SK-N-SH treated with all-trans-retinoic acid at 6 μM for 48 hours (cell line): ENCODE measurements at regions not wholly inside any gene's neighbourhood (a gene's known extent, or its start where the extent isn't known, plus 50 kb on each side); places are given as distances from the start of the nearest gene placed in this dataset.

Source experiments
- ATAC-seq: fragments of 200-7000 bp; cut with Tn5 transposase; 3 replicates; pipeline ENCODE4 v1.9.1; 2020; ENCODE audit warnings: mild to moderate bottlenecking, moderate library complexity
- ARNTL ChIP-seq: fragments of 450-650 bp; formaldehyde crosslinking; IDR thresholded peaks from 2 replicates; pipeline ENCODE4 v1.5.0; 2020; ENCODE audit warnings: low read depth, mild to moderate bottlenecking, moderate library complexity, borderline replicate concordance
- BACH2 ChIP-seq: fragments of 250-450 bp; sonication (Bioruptor Pico); IDR thresholded peaks from 2 replicates; pipeline ENCODE4 v1.9.0; 2021; ENCODE audit warnings: mild to moderate bottlenecking, borderline replicate concordance
- CSDC2 ChIP-seq: fragments of 250-450 bp; sonication (Bioruptor Pico); IDR thresholded peaks from 2 replicates; pipeline ENCODE4 v1.5.0; 2020; ENCODE audit warnings: mild to moderate bottlenecking, moderate library complexity
- CSRNP3 ChIP-seq: fragments of 250-450 bp; sonication (Bioruptor Pico); IDR thresholded peaks from 2 replicates; pipeline ENCODE4 v1.5.1; 2021; ENCODE audit warnings: mild to moderate bottlenecking, moderate library complexity
- ESRRG ChIP-seq: fragments of 250-450 bp; sonication (Bioruptor Pico); IDR thresholded peaks from 2 replicates; pipeline ENCODE4 v1.6.1; 2021; ENCODE audit warnings: mild to moderate bottlenecking
- GLIS3 ChIP-seq: fragments of 250-450 bp; sonication (Bioruptor Pico); IDR thresholded peaks from 2 replicates; pipeline ENCODE4 v1.5.0; 2020; ENCODE audit warnings: mild to moderate bottlenecking, moderate library complexity
- ISL1 ChIP-seq: fragments of 250-450 bp; sonication (Bioruptor Pico); IDR thresholded peaks from 2 replicates; pipeline ENCODE4 v2.1.2; 2022; ENCODE audit warnings: mild to moderate bottlenecking, moderate library complexity
- OSR1 ChIP-seq: fragments of 250-450 bp; sonication (Bioruptor Pico); IDR thresholded peaks from 2 replicates; pipeline ENCODE4 v1.8.0; 2022; ENCODE audit warnings: moderate library complexity, mild to moderate bottlenecking, inconsistent platforms
- PPARA ChIP-seq: fragments of 250-450 bp; sonication (Bioruptor Pico); IDR thresholded peaks from 2 replicates; pipeline ENCODE4 v1.5.0; 2020; ENCODE audit warnings: mild to moderate bottlenecking, borderline replicate concordance
- SNAI2 ChIP-seq: fragments of 250-450 bp; sonication (Bioruptor Pico); IDR thresholded peaks from 2 replicates; pipeline ENCODE4 v1.5.0; 2020; ENCODE audit warnings: mild to moderate bottlenecking, moderate library complexity
- TCF4 ChIP-seq: fragments of 250-450 bp; sonication (Bioruptor Pico); IDR thresholded peaks from 2 replicates; pipeline ENCODE4 v1.8.0; 2021; ENCODE audit warnings: mild to moderate bottlenecking, moderate library complexity, borderline replicate concordance
- TOX ChIP-seq: fragments of 250-450 bp; sonication (Bioruptor Pico); IDR thresholded peaks from 2 replicates; pipeline ENCODE4 v1.8.0; 2021; ENCODE audit warnings: mild to moderate bottlenecking, moderate library complexity, borderline replicate concordance
- TSHZ2 ChIP-seq: fragments of 250-450 bp; sonication (Bioruptor Pico); IDR thresholded peaks from 2 replicates; pipeline ENCODE4 v1.5.0; 2020; ENCODE audit warnings: mild to moderate bottlenecking, moderate library complexity
- ZFP30 ChIP-seq: fragments of 450-650 bp; formaldehyde crosslinking; IDR thresholded peaks from 2 replicates; pipeline ENCODE4 v1.5.0; 2022; ENCODE audit warnings: mild to moderate bottlenecking, moderate library complexity
- ZNF70 ChIP-seq: fragments of 450-650 bp; formaldehyde crosslinking; IDR thresholded peaks from 2 replicates; pipeline ENCODE4 v1.5.0; 2020; ENCODE audit warnings: mild to moderate bottlenecking, moderate library complexity
- TF ChIP-seq, protein P1 (sequence below): fragments of 250-450 bp; sonication (Bioruptor Pico); IDR thresholded peaks from 2 replicates; pipeline ENCODE4 v1.8.0; 2021; ENCODE audit warnings: low read depth, mild to moderate bottlenecking, moderate library complexity, borderline replicate concordance
- TF ChIP-seq, protein P2 (sequence below): fragments of 250-450 bp; sonication (Bioruptor Pico); IDR thresholded peaks from 2 replicates; pipeline ENCODE4 v1.8.0; 2020; ENCODE audit warnings: mild to moderate bottlenecking, moderate library complexity, borderline replicate concordance

- ATAC-seq = no peak
- TF ChIP-seq TSHZ2 (CRISPR knock-in tag) (no peak), OSR1 (no peak), ISL1 (CRISPR knock-in tag) (no peak), BACH2 (no peak), TCF4 (CRISPR knock-in tag) (no peak), SNAI2 (CRISPR knock-in tag) (no peak), ESRRG (CRISPR knock-in tag) (no peak), ZNF70 (no peak), ZFP30 (CRISPR knock-in tag) (no peak), CSDC2 (CRISPR knock-in tag) (no peak), GLIS3 (CRISPR knock-in tag) (no peak), PPARA (CRISPR knock-in tag) (no peak), ARNTL (no peak), CSRNP3 (no peak), TOX (CRISPR knock-in tag) (no peak)
- TF ChIP-seq, protein P1, sequence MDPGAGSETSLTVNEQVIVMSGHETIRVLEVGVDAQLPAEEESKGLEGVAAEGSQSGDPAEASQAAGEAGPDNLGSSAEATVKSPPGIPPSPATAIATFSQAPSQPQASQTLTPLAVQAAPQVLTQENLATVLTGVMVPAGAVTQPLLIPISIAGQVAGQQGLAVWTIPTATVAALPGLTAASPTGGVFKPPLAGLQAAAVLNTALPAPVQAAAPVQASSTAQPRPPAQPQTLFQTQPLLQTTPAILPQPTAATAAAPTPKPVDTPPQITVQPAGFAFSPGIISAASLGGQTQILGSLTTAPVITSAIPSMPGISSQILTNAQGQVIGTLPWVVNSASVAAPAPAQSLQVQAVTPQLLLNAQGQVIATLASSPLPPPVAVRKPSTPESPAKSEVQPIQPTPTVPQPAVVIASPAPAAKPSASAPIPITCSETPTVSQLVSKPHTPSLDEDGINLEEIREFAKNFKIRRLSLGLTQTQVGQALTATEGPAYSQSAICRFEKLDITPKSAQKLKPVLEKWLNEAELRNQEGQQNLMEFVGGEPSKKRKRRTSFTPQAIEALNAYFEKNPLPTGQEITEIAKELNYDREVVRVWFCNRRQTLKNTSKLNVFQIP (CRISPR knock-in tag) = no peak
- TF ChIP-seq, protein P2, sequence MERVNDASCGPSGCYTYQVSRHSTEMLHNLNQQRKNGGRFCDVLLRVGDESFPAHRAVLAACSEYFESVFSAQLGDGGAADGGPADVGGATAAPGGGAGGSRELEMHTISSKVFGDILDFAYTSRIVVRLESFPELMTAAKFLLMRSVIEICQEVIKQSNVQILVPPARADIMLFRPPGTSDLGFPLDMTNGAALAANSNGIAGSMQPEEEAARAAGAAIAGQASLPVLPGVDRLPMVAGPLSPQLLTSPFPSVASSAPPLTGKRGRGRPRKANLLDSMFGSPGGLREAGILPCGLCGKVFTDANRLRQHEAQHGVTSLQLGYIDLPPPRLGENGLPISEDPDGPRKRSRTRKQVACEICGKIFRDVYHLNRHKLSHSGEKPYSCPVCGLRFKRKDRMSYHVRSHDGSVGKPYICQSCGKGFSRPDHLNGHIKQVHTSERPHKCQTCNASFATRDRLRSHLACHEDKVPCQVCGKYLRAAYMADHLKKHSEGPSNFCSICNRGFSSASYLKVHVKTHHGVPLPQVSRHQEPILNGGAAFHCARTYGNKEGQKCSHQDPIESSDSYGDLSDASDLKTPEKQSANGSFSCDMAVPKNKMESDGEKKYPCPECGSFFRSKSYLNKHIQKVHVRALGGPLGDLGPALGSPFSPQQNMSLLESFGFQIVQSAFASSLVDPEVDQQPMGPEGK (CRISPR knock-in tag) = no peak
Measured at GRCh38 chr4:128639541-128640270, 169.8 kb upstream of the JADE1 start.

DNA sequence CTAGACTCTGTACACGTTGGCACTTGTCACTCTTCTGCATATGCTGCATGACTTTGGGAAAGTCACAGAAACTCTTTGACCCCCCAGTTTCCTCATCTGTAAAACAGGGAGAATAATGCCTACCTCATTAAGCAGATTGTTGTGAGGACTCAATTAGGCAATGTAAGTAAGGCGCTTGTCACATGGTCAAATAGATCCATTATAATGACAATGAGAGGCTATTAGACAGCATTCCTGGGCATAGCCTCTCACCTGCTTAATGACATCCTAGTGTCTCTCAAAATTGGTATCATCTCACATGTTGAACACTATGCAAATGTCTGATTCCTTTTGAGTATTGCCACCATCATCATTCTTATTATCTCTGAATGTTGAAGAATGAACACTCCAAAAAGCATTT lies 172.6 kb upstream of the JADE1 start:
- no peak for ATAC-seq
- TF ChIP-seq, protein P2 (CRISPR knock-in tag) = no peak
- TF ChIP-seq, protein P1 (CRISPR knock-in tag) = no peak
- TF ChIP-seq CSDC2 (CRISPR knock-in tag) = no peak
- TF ChIP-seq ISL1 (CRISPR knock-in tag) = no peak
- no peak for TF ChIP-seq TCF4 (CRISPR knock-in tag)
- TF ChIP-seq ARNTL = no peak
- no peak for TF ChIP-seq GLIS3 (CRISPR knock-in tag)
- TF ChIP-seq BACH2 = no peak
